Stimulated activated CD4-positive, alpha-beta T cell treated with anti-CD3 and anti-CD28 coated beads, Interleukin-4, amount 100 ng/mL, for 24 hours (primary cell): ENCODE measurements at regions not wholly inside any gene's neighbourhood (a gene's known extent, or its start where the extent isn't known, plus 50 kb on each side); places are given as distances from the start of the nearest gene placed in this dataset.

Experiments
- DNase-seq: peaks from one replicate; pipeline ENCODE4 v3.0.0-alpha.2; 2020

DNA sequence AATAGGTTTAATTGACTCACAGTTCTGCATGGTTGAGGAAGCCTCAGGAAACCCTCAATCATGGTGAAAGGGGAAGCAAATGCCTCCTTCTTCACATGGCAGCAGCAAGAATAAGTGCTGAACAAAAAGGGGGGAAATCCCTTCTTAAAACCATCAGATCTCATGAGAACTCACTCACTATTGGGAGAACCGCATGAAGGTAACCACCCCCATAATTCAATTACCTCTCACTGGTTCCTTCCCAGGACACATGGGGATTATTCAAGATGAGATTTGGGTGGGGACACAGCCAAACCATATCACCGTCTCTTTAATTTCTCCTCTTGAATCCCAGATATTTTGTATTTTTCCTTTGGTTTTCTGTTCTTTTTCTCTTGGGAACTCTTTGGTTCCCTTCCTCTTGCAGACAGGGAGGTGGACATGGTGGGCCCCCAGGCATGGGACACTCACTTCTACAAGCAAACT is 223.6 kb downstream of the TBXT start:
- no peak for DNase-seq

DNA sequence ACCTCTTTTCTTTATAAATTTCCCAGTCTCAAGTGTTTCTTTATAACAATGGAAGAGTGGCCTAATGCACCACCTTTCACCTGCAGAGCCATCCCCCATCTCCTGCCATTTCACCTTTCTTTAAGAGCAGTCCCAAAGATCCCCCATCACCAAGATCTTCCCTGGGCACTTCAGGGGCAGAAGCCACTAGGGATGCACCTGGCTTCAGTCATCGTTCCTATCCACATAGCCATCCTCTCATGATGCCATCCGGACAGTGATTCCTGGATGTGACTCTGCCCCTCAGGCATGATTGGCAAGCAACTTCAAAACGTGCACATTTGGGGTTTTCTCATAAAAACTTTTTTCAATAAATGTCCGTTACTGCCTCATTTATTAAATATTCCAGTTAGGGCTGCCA is 225.9 kb downstream of the TBXT start:
- no peak for DNase-seq

DNA sequence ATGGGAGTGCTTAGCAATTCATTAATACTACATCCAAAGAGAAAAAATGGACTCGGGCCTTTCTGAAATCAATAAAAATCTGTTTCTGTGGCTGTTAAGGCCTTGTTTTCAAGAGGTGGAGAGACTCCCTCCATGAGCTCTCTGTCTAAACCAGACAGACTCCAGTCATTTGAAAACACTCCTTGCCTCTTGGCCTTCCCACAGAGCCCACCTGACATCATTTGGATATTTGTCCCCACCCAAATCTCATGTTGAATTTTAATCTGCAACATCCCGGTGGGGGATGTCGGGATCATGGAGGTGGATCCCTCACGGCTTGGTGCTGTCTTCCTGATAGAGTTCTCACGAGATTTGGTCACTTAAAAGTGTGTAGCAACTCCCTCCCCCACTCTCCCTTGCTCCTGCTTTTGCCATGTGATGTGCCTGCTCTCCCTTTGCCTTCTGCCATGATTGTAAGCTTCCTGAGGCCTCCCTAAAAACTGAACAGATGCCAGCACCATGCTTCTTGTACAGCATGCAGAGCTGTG is 226.3 kb downstream of the TBXT start:
- no peak for DNase-seq

DNA sequence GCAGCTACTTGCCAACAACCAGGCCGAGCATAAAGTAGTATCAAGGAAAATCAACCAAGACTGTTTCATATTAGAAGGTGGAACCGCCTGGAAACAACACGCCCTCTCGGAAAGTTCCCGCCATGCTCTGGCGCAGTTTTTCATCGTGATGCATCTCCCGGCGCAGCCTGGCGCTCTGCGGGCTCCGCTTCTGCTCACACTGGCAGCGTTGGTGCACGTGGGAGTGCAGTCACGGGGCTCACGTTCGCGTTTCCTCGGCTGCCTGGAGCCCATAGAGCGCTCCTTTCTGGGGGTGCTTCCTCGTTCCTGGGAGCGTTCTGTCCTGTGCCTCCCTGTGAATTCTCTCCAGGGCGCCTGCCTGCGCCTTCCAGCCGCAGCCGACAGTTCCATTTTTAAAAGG is 227.3 kb downstream of the TBXT start:
- no peak for DNase-seq

DNA sequence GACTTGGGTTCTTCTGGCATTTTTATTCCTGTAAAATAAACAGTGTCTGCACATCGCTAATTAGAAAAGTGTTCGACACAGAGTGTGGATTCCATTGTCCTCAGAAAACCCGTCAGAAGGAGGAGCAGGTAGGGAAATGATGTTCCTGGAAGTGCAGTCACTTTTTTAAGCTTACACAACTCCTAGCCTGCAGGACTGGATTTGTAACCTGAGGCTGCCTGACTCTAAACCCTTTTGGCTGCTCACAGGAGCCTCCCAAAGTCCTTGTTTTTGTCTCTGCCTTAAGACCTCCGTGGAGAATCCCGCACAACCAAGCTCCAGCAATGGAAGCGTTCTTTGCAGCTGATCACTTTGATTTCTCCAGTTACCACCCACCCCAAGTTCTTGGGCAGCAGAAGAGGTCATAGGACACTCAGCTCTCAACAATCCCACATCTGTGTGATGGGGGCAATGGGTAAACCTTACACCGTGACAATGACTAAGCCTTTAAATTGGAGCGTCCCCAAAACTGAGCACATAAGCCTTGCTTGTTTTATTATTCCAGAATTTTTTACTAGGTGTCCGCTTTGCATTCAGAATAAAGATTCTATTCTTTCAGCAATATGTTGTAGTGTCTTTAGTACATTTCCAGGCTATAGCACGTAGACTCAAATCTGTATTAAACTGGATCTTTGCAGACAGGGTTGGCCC is 227.9 kb downstream of the TBXT start:
- DNase-seq, result no peak

DNA sequence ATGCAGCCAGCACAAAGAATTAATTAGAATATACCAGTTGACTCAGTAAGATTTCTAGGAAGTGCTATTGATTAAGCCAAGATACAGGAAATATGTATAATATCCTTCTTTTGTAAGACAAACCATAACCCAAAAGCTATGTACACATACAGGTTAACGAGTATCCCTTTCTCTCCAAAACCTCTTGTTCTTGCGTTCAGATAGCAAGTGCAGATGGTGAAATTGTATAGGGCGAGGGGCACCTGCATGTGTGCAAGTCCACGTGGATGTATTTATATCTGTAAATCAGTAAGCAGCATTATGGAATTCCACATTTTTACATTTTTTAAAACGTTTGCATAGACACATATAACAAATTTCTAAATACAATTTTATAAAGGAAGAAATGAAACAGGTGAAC is 228.6 kb downstream of the TBXT start:
- DNase-seq, result no peak

DNA sequence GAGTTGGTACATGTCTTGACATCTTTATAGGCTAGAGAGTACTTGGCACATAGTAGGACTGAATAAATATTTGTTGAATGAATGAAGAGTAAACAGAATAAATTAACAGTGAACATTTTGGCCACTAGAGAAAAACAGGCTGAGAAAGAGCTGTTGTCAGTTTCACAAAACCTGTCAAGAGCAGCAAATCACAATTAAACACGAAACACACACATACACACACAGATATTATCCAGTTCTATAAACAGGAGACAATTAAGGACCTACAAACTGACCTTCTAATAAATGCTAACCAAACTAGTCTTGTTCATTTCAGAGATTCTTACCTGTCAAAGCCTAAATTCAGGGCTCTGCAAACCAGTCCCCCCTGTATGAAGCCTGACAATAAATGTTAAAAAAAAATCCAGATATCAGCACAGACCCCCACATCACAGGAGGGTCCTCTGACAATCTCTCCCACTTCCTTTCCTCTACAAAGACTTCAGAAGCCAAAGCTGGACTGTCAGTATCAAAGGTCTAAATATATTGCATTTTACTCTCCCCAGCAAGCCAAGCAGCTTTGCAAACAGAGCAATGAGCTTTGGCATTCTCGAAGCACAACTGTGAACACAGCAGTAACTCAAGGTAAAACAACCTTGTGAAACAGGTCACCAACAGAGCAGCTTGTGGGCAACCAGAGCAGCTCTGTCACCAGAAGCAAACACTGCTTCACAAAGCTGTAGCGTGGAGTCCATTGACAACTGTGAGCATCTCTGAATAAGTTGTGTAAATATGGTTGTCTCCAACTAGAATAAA is 229.9 kb downstream of the TBXT start:
- DNase-seq, result no peak

DNA sequence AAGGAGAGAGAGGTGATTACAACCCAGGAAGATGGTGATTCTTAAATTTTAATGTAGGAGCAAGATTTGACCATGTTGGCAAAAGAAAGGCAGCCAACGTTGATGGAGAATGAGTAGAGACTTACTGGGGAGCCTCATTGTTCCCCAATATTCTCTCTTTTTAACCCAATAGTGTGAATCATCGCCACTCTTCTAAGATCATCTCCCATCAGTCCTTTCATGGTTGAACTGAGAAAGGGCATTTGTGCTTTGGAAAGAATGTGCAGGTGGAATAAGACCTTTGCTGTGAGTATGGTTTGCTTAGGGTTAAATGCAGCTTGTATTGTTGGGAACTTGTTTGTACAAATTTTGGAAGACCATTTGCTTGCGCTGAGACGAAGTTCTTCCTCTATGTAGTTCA is 231.0 kb downstream of the TBXT start:
- no peak for DNase-seq

DNA sequence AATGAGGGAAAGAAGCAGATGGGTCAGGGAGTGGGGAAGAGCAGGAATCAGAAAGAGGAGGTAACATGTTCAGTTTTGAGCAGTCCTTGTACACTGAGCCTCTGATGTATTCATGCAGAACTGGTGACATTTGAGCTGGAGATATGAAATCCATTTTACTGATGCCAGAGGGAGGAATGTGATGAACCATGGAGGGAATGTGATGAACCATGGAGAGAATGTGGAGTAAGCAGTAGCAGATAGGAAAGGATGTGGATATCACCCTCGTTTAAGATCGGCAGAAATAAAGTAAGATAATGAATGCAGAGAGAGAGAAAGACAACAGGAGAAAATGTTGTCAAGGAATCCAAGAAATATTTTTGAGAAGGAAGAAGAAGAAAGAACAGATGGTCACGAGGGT is 231.6 kb downstream of the TBXT start:
- DNase-seq, result no peak

DNA sequence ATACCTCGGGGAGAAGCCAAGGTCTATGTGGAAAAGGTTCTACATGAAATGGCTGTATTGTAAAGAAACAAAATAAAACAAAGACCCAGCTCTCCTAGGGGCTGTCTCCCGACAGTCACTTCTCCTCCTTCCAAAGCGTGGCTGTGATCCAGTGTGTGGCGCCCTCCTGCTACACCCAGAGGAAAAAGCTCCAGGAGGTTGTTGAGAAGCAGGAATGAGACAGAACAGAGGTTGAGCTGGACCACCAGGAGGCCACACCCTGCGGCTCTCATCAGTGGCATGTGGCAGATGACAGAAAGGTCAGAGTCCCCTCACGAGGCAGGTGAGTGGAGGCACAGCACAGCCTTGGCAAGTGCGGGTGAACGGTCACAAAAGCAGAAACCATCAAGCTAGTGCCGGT is 236.0 kb downstream of the TBXT start:
- DNase-seq, result no peak

DNA sequence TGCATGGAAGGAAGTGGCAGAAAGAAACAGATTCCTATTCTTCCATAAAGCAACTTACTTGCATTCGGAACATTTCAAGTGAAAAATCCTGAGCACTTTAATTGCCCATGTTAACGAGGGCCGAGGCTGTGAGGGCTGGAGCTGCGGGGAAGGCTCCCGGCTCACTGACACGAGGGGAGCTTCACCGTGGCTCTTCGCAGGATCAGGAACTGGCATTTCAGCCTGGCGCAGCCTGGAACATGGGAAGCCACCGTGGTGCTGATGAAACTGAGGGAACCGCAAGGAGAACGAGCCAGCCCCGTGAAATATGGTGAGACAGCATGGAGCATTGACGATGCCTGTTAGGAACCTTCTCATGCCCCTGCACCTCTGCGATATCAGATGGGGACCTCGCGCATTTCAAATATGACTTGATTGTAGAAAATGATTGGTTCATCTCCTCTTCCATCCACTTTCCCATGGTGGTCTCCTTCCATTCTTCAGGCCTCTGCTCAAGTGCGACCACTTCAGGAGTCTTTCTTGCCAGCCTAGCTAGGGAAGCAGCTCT is 236.9 kb downstream of the TBXT start:
- no peak for DNase-seq

DNA sequence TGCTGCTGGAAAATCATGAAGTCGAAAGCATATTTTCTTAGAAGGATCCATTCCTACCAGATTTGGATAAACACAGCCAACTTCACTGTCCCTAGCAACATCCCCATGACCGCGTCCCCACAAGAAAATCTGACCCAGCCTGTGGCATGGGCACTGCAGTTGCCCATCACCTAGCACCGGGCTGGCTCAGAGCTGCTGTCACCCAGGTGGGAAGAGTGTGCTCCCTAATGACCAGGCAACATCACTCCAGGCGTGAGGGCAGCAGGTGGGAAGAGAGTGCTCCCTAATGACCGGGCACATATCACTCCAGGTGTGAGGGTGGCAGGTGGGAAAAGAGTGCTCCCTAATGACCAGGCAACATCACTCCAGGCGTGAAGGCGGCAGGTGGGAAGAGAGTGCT is 238.0 kb downstream of the TBXT start:
- DNase-seq, result no peak

DNA sequence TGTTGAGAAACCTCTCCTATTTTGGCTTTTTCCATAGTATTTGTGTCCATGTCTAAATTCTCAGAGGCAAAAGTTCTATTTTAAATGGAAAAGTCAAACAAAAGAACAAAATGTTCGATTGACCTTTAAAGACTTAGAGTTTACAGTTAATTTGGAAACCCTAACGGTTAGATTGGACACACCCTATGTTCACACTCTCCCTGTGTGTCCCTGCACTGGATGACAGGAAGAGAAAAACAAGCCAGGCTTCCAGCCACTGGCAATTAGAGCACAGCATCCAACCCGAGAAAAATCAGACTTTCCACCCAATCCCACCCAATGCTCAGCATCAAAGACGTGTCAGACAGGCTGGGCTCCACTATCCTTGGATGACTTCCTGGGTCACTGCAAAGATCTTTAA is 241.3 kb downstream of the TBXT start:
- DNase-seq, result no peak

DNA sequence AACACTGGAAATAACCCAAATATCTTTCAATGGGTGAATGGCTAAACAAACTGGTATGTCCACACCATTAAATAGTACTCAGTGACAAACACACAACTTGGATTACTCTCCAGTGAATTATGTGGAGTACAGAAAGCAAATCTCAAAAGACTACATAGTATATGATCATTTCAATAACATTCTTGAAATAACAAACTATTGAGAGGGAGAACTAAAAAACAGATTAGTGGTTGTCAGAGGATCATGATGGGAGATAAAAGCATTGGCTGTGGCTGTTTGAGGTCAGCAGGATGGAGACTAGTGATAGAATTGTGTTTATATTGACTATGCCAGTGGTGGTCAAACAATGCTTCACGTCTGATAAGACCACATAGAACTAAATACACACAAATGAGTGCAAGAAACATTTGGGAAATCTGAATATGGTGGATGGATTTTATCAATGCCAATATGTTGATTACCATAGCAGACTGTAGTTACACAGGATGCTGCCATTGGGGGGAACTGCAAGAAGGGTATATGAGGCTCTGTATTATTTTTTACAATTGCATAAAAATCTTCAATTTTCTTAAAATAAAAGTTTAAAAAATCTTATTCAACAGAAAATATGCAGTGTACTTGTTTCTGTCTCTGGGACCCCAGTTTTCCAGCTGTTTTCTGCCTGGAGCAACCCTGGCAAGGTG is 242.0 kb downstream of the TBXT start:
- no peak for DNase-seq

DNA sequence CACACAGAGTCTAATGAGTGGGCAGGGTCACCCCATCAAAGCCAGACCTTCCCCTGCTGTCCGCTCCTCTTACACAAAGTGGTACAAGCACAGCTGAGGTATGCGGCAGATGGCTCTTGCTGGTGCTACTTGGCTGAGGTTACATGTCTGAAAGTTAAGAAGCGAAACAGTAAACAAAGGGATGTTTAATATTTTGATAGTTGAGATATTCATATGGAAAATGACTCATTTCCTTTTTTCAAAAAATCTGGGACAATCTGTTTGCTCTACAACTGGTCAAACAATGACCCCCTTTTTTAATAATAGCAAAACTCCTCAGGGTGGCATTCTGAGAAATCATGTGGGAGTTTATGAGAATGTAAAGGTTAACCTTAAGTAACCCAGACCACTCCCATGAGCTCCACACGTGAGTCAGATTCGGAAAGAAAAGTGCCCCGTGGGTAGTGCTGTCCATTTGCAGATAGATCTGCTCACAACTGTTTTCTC is 245.3 kb downstream of the TBXT start:
- DNase-seq, result no peak

DNA sequence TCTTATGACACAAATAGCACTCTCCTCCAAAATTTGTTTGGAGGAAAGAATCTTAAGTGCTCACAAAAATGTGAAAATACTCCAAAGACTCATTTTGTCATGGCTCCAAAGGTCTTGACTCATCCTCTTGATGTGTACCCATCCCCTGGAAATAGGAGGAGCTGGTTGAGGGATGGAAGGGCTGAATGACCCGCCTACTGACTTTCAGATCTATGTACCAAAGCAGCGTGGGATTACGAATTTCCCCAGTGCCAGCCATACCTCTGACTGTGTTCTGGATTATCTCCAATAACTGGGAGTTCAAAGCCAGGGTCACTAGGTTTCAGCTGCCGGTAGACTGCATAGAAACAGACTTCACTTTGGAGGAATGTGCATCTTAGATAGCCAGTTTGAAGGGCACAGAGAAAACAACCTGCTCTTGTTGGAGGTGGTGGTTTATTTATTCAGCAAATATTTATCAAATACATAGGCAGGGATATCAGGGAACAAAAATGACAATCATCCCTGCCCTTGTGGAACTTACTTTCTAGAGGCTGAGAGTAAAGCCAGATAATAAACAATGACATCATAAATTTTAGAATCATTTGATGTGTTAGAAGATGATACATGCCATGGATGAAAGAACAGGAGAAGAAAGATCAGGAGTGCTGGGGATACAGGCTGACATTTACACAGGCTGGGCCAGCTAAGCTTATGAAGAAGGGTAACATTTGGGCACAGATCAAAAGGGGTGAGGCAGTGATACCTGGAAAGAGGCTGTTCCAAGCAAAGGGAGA is 246.6 kb downstream of the TBXT start:
- DNase-seq, result no peak

DNA sequence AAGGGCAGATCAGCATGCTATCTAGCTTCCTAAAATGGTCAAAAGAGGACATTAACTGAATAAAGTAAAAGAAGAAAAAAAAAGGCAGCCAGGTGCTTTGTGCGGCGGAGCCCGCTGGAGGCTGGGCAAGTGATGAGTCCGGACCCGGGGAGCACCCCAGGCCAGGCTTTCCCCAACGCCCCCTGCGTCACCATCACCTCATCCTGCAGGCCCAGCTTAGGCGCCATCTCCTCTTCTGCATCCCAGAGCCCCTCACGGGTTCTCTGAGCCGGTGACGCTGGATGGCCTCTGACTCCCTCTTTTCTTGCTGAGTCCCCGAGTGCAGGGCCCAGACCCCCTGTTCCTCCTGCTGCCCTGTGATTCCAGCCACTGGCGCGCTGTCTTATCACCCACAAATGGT is 250.1 kb downstream of the TBXT start:
- DNase-seq, result no peak

DNA sequence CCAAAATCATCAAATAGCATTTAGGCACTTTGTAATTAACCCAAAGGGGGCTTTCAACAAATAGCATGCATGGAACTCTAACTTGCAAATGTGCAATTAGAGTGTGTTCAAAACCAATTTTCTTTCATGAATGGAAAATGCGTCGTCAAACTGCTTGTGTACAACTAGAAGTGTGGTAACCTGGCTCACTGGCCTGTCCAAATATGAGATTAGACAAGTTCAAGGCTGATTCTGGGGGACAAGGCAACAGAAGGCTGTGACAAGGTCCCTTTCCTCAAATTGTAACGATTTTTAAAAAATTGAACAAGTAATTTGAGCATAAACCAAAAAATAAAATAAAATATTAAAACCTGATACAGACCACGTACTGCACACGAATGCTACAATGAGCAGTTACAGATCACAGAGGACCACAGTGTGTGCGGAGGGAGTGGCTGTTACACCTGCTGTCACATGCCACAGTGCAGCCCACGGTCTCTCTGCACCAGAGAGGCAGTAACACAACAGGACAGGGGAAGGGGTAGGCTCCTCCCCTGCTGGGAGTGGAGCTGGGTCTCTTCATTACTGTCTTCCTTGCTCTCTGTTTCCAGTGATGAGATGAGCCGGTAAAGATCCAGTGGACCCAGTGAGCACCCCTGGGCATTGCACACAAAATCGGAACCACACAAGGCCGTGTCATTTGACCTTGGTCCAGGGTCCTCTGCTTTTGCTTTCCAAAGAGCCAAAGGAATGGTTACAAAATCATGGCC is 252.2 kb upstream of the PDE10A start:
- DNase-seq, result no peak

DNA sequence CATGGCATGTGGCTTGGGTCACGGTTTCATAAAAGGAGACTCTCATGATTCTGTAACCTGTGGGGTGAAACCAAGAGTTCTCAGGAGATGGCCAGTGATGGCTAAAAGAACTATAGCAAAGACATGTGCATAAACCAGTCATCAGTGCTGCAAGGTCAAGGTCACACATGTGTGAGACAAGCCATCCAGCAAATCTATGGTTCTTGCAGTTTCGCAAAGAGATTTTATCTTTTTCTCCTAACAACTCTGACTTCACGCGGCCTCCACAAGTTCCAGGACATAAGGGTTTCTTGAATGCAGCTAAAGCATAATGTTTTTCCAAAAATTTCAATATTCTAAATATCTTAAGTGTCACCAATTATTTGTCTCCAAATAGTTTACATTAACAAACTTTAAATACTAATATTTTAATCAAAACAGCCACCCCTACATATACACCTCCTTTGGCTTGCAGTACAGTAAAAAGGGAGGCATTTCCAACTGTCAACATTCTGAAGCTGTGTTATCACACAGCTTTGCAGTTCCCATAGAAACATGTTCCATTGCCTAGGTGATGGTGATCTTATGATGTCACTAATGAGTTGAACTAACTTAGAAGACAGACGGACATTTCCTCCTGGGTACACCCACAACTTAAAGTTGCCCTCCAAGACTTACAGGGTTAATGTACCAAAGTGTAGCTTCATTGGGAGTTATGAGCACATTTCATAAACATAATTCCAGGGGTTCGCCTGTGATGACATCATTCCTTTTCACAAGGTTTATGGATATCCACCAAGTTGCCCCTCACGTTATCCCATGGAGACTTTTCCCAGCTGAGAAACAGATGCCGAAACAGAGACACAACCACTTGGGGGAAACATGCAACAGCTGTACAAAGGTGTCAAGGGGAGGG is 250.9 kb upstream of the PDE10A start:
- DNase-seq, result no peak

DNA sequence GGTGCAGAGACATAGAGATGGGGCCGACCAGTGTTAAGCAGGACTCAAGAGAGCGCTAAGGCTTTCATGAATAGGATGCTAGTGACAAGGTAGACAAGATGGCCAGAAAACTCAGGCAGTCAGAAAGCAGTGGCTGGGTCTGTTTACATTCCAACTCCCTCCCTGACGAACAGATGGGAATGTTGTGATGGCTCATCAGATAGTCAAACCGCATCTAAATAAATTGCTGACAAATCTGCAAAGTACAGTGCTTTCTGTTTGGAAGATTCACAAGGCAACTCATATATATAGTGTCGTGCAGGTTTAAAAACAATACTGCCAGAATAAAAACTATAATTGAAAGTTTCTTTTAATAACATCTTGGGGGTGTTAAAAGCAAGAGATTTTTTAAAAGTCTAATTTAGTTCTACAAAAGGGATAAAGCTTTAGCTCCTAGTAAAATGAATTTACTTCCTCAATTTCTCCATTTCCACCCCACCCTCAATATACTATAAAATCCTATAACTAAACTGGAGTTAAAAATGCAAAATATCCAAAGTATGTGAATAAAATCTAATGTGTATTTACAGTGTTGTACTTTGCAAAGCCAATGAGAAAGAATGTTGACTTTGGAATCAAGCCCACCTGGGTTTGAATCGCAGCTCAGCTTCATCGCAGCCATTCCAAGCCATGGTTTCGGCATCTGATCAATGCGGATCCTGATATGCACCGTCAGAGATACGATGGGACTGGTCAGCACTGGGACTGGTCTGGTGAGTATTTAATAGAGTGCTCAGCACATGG is 247.3 kb upstream of the PDE10A start:
- DNase-seq, result no peak
